ENCODE measurements at regions not wholly inside any gene's neighbourhood (a gene's known extent, or its start where the extent isn't known, plus 50 kb on each side); places are given as distances from the start of the nearest gene placed in this dataset.

- no peak overlapping the region for H2BK12ac ChIP-seq (ENCODE audit: low read depth, low read length)
- H3K23me2 ChIP-seq (ENCODE audit: low read depth, low read length), result no peaks in the 10 kb centered on the region; the same call in 1 of the 2 replicates
- no peaks in the 10 kb centered on the region for H3K36me3 ChIP-seq (ENCODE audit: control insufficient read depth in 2 of 4, insufficient read depth in 4 of 4, low read length in 3 of 4)
- H3K4ac ChIP-seq (replicated peaks; ENCODE audit: insufficient read length, low read depth, low read length), result no peak overlapping the region
- H3K79me1 ChIP-seq (ENCODE audit: low read depth, low read length), result no peaks in the 10 kb centered on the region
- no peak overlapping the region for H2BK20ac ChIP-seq (ENCODE audit: low read length)
- H3K9me3 ChIP-seq (ENCODE audit: insufficient read depth in 2 of 2, low read depth in 1 of 2, low read length in 1 of 2), result no peaks in the 10 kb centered on the region
- 89% methylated on average over 2 of the region's 2 CpGs; no CpG with 5 or more reads in 1 of the 2 experiments for WGBS, 2 experiments (ENCODE audit: extremely low coverage in 1 of 2, insufficient coverage in 1 of 2, insufficient read length in 1 of 2, insufficient replicate concordance in 2 of 2, low coverage in 1 of 2, low lambda C conversion rate in 2 of 2, missing lambda C conversion rate in 1 of 2)
- no peak overlapping the region for H3K23ac ChIP-seq (ENCODE audit: insufficient read length)
- H2AK5ac ChIP-seq (ENCODE audit: low read depth, low read length), result no peak overlapping the region
- no peak overlapping the region for H3K18ac ChIP-seq (ENCODE audit: extremely low read depth, low read length)
- no peak overlapping the region for H3K14ac ChIP-seq (ENCODE audit: insufficient read length)
- H3K4me2 ChIP-seq (ENCODE audit: insufficient read depth in 1 of 2, low read depth in 2 of 2, low read length in 2 of 2), result no peak overlapping the region
- H4K91ac ChIP-seq (replicated peaks; ENCODE audit: insufficient read length, low read length), result no peak overlapping the region
- no peaks in the 10 kb centered on the region for H3K79me2 ChIP-seq (ENCODE audit: control insufficient read depth in 1 of 2, insufficient read depth in 2 of 2, low read length in 2 of 2)
- ChIA-PET CTCF (ENCODE audit: partially characterized antibody) (interaction anchor here (1.0 to 2.3 kb wide), 3 partner anchors 11 to 320 kb away, joined by 4 to 7 read pairs (median 5); no protein-coding TSS in a partner anchor), POLR2A (ENCODE audit: partially characterized antibody) (no interaction called here)
- no peak overlapping the region for H2BK15ac ChIP-seq (ENCODE audit: low read length)
- no peak overlapping the region for H3K9ac ChIP-seq (replicated peaks in 1 of 4; ENCODE audit: extremely low read depth in 1 of 4, low read depth in 3 of 4, low read length in 3 of 4)
- H4K20me1 ChIP-seq (replicated peaks in 1 of 2; ENCODE audit: control insufficient read depth in 1 of 2, insufficient read depth in 2 of 2, low read length in 2 of 2), result no peaks in the 10 kb centered on the region
- H3K56ac ChIP-seq (replicated peaks; ENCODE audit: insufficient read length, low read depth, low read length), result no peak overlapping the region
- no peak overlapping the region for H4K8ac ChIP-seq (ENCODE audit: extremely low read depth, insufficient read depth, low read length)
- no peak for TF ChIP-seq JUN (IDR thresholded peaks at IDR 0.05; ENCODE audit: low read depth, low read length)
- no peak for TF ChIP-seq BCL11A (IDR thresholded peaks at IDR 0.05; ENCODE audit: low read depth in 2 of 2, low read length in 2 of 2)
- TF ChIP-seq KDM5A (IDR thresholded peaks at IDR 0.05; ENCODE audit: low read length), result no peak
- no peak for TF ChIP-seq JUND (IDR thresholded peaks at IDR 0.05; ENCODE audit: low read length)
- no peak for TF ChIP-seq EZH2 (IDR thresholded peaks at IDR 0.05; ENCODE audit: low read depth, low read length, severe bottlenecking)
- TF ChIP-seq TAF7 (optimal IDR thresholded peaks at IDR 0.05; ENCODE audit: borderline replicate concordance, low read depth, low read length), result no peak
- no peak for TF ChIP-seq CHD2 (IDR thresholded peaks at IDR 0.05; ENCODE audit: low read length)
- no peak for TF ChIP-seq EP300 (IDR thresholded peaks at IDR 0.05; ENCODE audit: borderline replicate concordance in 1 of 2, low read depth in 2 of 2, low read length in 2 of 2)
- no peak for TF ChIP-seq ZNF274 (IDR thresholded peaks at IDR 0.05; ENCODE audit: borderline replicate concordance, extremely low read depth, low read length)
- DNase-seq (ENCODE audit: low read depth in 1 of 2, low spot score in 2 of 2), result no peak
- H2AFZ ChIP-seq (ENCODE audit: low read length), result no peak overlapping the region
- no peak overlapping the region for H2BK120ac ChIP-seq (replicated peaks; ENCODE audit: low read depth, low read length)
- H3K27me3 ChIP-seq (replicated peaks in 1 of 4; ENCODE audit: control insufficient read depth in 3 of 4, extremely low read depth in 1 of 4, insufficient read depth in 3 of 4, low read length in 3 of 4), result no peaks in the 10 kb centered on the region
- FAIRE-seq, result no peak
- H4K5ac ChIP-seq (ENCODE audit: insufficient read length, low read depth, low read length), result no peak overlapping the region
- H3K4me1 ChIP-seq (replicated peaks in 1 of 4; ENCODE audit: control insufficient read depth in 3 of 4, insufficient read depth in 4 of 4, low read length in 3 of 4), result no peaks in the 10 kb centered on the region
- no peak overlapping the region for H3K4me3 ChIP-seq (ENCODE audit: extremely low read depth in 1 of 4, insufficient read depth in 2 of 4, low read depth in 3 of 4, low read length in 4 of 4)
- no peak overlapping the region for H2BK5ac ChIP-seq (ENCODE audit: low read depth, low read length)
- H3K27ac ChIP-seq (ENCODE audit: low read depth, low read length), result no peak overlapping the region
These were observed 110.5 kb downstream of the ZPLD1 start for GRCh38 chr3:102545276-102545675.
